CD14-positive monocyte (primary cell): ENCODE measurements at regions not wholly inside any gene's neighbourhood (a gene's known extent, or its start where the extent isn't known, plus 50 kb on each side); places are given as distances from the start of the nearest gene placed in this dataset.

Experiments used
- DNase-seq, 3 donors: peaks; one replicate each; pipeline ENCODE4 v3.0.0-alpha.2; 2011 to 2022
- H2AFZ ChIP-seq: 2 replicates; pipeline ENCODE4 v1.6.0; 2012; ENCODE audit warnings: mild to moderate bottlenecking, low read depth, low read length, inconsistent platforms; ENCODE audit not compliant: insufficient read depth, poor library complexity, severe bottlenecking
- H3K27ac ChIP-seq, 2 donors: 1 replicate in 1 of 2; 2 replicates in 1 of 2; pipeline ENCODE4 v1.5.1; 2012 to 2013; ENCODE audit warnings: low read length in 2 of 2, control low read depth in 1 of 2, inconsistent platforms in 1 of 2, low read depth in 1 of 2, mild to moderate bottlenecking in 1 of 2
- H3K27me3 ChIP-seq, 2 donors: one replicate each; pipeline versions ENCODE4 v1.6.0 to v1.6.1; 2011 to 2013; ENCODE audit warnings: low read length in 2 of 2; ENCODE audit not compliant: control insufficient read depth in 2 of 2, insufficient read depth in 2 of 2
- H3K36me3 ChIP-seq, 2 donors: replicated peaks in 1 of 2; 1 replicate in 1 of 2; 2 replicates in 1 of 2; pipeline versions ENCODE4 v1.5.1 to v1.6.1; 2012 to 2013; ENCODE audit warnings: low read length in 2 of 2, control low read depth in 1 of 2, inconsistent platforms in 1 of 2, mild to moderate bottlenecking in 1 of 2; ENCODE audit not compliant: insufficient read depth in 2 of 2, control insufficient read depth in 1 of 2
- H3K4me1 ChIP-seq, 2 donors: 1 replicate in 1 of 2; 2 replicates in 1 of 2; pipeline versions ENCODE4 v1.5.1 to v1.6.1; 2012 to 2013; ENCODE audit warnings: low read length in 2 of 2, control low read depth in 1 of 2, inconsistent platforms in 1 of 2, mild to moderate bottlenecking in 1 of 2, moderate library complexity in 1 of 2; ENCODE audit not compliant: insufficient read depth in 2 of 2, control insufficient read depth in 1 of 2
- H3K4me2 ChIP-seq: replicated peaks from 2 replicates; pipeline ENCODE3; 2012; ENCODE audit warnings: low read length, moderate library complexity, mild to moderate bottlenecking; ENCODE audit not compliant: poor library complexity, severe bottlenecking; ENCODE audit errors: extremely low read depth
- H3K4me3 ChIP-seq, 3 experiments: fragments of 200-600 bp in 1 of 3; sonication (generic) in 1 of 3; replicated peaks in 1 of 3; 1 replicate in 2 of 3; 2 replicates in 1 of 3; pipeline ENCODE4 v1.5.1; 2011 to 2013; ENCODE audit warnings: low read length in 3 of 3, mild to moderate bottlenecking in 3 of 3, control low read depth in 2 of 3, low read depth in 2 of 3, inconsistent platforms in 1 of 3, moderate library complexity in 1 of 3
- H3K79me2 ChIP-seq: 2 replicates; pipeline ENCODE4 v1.6.0; 2012; ENCODE audit warnings: mild to moderate bottlenecking, control low read depth, inconsistent platforms, low read length, moderate library complexity; ENCODE audit not compliant: insufficient read depth
- H3K9ac ChIP-seq: 2 replicates; pipeline ENCODE4 v1.6.0; 2017; ENCODE audit warnings: low read length, mild to moderate bottlenecking; ENCODE audit not compliant: insufficient read depth, poor library complexity, severe bottlenecking
- H3K9me3 ChIP-seq, 2 donors: replicated peaks in 1 of 2; 1 replicate in 1 of 2; 2 replicates in 1 of 2; pipeline versions ENCODE4 v1.5.1 to v1.6.1; 2012 to 2013; ENCODE audit warnings: low read length in 2 of 2, control low read depth in 1 of 2; ENCODE audit not compliant: control insufficient read depth in 1 of 2, insufficient read depth in 1 of 2
- H4K20me1 ChIP-seq: 2 replicates; pipeline ENCODE4 v1.6.0; 2012; ENCODE audit warnings: mild to moderate bottlenecking, low read length, control low read depth, moderate library complexity; ENCODE audit not compliant: insufficient read depth
- H3K27ac Mint-ChIP-seq, 7 donors: one replicate each; pipeline ENCODE4 v1.8.0; 2020; ENCODE audit warnings: mild to moderate bottlenecking in 7 of 7, mixed read lengths in 7 of 7, moderate library complexity in 6 of 7, inconsistent platforms in 2 of 7
- H3K27me3 Mint-ChIP-seq, 3 donors: one replicate each; pipeline ENCODE4 v1.8.0; 2021 to 2022; ENCODE audit warnings: low read depth in 3 of 3, mild to moderate bottlenecking in 3 of 3, mixed read lengths in 3 of 3, moderate library complexity in 3 of 3, inconsistent platforms in 1 of 3
- H3K36me3 Mint-ChIP-seq, 2 donors: one replicate each; pipeline ENCODE4 v1.8.0; 2020; ENCODE audit warnings: mixed read lengths in 2 of 2, inconsistent platforms in 1 of 2, mild to moderate bottlenecking in 1 of 2
- H3K4me1 Mint-ChIP-seq: one replicate; pipeline ENCODE4 v1.8.0; 2020; ENCODE audit warnings: mild to moderate bottlenecking, mixed read lengths
- H3K4me3 Mint-ChIP-seq, 2 donors: one replicate each; pipeline ENCODE4 v1.8.0; 2020; ENCODE audit warnings: mild to moderate bottlenecking in 2 of 2, mixed read lengths in 2 of 2, moderate library complexity in 1 of 2
- H3K9me3 Mint-ChIP-seq, 7 donors: one replicate each; pipeline ENCODE4 v1.8.0; 2020 to 2022; ENCODE audit warnings: mixed read lengths in 7 of 7, mild to moderate bottlenecking in 6 of 7, moderate library complexity in 6 of 7, inconsistent platforms in 2 of 7
- CTCF ChIP-seq: fragments of 200-600 bp; IDR thresholded peaks from one replicate; pipeline ENCODE4 v1.8.0; 2022; ENCODE audit warnings: antibody characterized with exemption, mild to moderate bottlenecking
- WGBS: methylation state at CpG from one replicate; pipeline ENCODE4 v1.1.5; 2013; ENCODE audit warnings: missing lambda C conversion rate; ENCODE audit not compliant: insufficient coverage; 5-methylcytosine and 5-hydroxymethylcytosine counted together
- intact Hi-C, 2 donors: fragments of 100-400 bp; cut with micrococcal nuclease; formaldehyde crosslinking; loops; one replicate each; pipeline versions ENCODE4 v1.15.0 to v1.15.1; 2023

DNA sequence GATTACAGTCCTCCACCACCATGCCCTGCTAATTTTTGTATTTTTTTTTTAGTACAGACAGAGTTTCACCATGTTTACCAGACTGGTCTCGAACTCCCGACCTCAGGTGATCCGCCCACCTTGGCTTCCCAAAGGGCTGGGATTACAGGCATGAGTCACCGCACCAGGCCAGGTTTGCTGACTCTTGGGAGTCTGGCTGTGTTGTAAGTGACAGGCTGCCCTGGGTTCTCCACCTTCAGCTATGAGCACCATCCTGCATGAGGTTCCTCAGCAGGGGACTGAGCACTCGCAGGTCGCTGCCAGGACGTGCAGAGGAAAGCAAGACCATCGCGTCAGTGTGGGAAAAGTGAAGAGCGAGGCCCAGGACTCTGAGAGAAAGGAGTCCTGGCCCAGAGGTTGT lies 112.6 kb upstream of the NDUFV2 start:
- Histone ChIP-seq H4K20me1 (no peaks in the 10 kb centered on the region), H3K4me1 (peaks cover 12 to 18% of the 10 kb centered on the region in 2 donors), H3K9me3 (no peaks in the 10 kb centered on the region), H2AFZ (peak overlapping the region; percentile 44), H3K9ac (no peak overlapping the region), H3K36me3 (no peaks in the 10 kb centered on the region), H3K4me3 (no peak overlapping the region), H3K79me2 (no peaks in the 10 kb centered on the region), H3K4me2 (no peak overlapping the region), H3K27me3 (no peaks in the 10 kb centered on the region), H3K27ac (no peak overlapping the region)
- DNase-seq = no peak
- TF ChIP-seq CTCF = no peak
- Mint-ChIP-seq H3K27ac (peak overlapping the region in 1 of 7 donors; percentile 26), H3K36me3 (no peaks in the 10 kb centered on the region), H3K9me3 (peaks cover 0 to 5% (median 0%) of the 10 kb centered on the region in 7 donors), H3K4me3 (no peak overlapping the region), H3K4me1 (peaks cover 20% of the 10 kb centered on the region), H3K27me3 (peaks cover 1 to 5% (median 2%) of the 10 kb centered on the region in 3 donors)
- 96% methylated on average over 8 of the region's 10 CpGs for WGBS
- intact Hi-C loops = loop anchor here (5.0 kb wide), 1 partner anchor 293 kb away; no protein-coding TSS in a partner anchor

DNA sequence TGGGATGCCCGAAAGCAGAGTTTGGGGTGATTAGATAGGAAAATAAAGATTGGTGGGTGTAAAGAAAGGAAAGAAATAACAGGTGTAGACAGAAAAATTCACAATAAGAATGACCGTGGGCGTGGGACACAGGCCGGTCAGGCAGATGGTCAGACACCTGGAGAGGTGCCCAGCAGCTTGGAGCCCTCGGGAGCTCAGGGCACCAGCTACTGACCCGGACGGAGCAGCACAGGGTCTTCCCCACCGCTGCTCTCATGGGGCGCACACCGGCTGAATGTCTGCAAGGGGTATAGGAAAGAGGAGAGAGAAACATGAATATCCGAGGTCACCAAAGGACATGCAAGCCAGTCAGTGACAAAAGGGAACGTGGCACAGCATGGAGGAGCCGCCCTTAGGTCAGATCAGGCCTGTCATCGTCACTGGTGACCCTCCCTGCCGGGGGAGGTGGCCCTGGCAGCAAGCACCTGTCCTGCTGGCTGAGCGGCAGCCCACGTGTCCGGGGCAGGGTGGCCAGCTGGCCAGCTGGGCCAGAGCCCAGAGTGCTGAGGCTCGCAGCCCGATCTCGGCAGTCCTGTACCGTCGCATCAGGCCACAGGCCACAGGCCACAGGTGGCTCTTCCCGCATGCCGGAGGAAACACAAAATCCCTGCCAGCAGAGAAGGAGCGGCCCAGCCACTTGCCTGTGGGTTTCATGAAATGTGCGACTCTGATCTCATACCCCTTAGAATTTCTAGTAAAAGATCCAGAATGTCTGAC lies 112.0 kb upstream of the NDUFV2 start:
- H3K9me3 ChIP-seq = no peaks in the 10 kb centered on the region
- H2AFZ ChIP-seq = no peak overlapping the region
- Mint-ChIP-seq H3K36me3 (no peaks in the 10 kb centered on the region), H3K4me3 (no peak overlapping the region), H3K27me3 (peaks cover 1 to 5% (median 2%) of the 10 kb centered on the region in 3 donors), H3K4me1 (peaks cover 20% of the 10 kb centered on the region), H3K9me3 (peaks cover 0 to 5% (median 0%) of the 10 kb centered on the region in 7 donors), H3K27ac (no peak overlapping the region)
- no peaks in the 10 kb centered on the region for H3K27me3 ChIP-seq
- H3K36me3 ChIP-seq = no peaks in the 10 kb centered on the region
- H3K79me2 ChIP-seq = no peaks in the 10 kb centered on the region
- WGBS = 98% methylated on average over 23 of the region's 27 CpGs
- peaks cover 12 to 18% of the 10 kb centered on the region in 2 donors for H3K4me1 ChIP-seq
- H3K4me2 ChIP-seq = no peak overlapping the region
- no peak for TF ChIP-seq CTCF
- H3K27ac ChIP-seq = no peak overlapping the region
- intact Hi-C loops = no loop called here
- no peaks in the 10 kb centered on the region for H4K20me1 ChIP-seq
- no peak for DNase-seq
- H3K4me3 ChIP-seq = no peak overlapping the region
- H3K9ac ChIP-seq = no peak overlapping the region
